ENCODE measurements at regions not wholly inside any gene's neighbourhood (a gene's known extent, or its start where the extent isn't known, plus 50 kb on each side); places are given as distances from the start of the nearest gene placed in this dataset.

DNA sequence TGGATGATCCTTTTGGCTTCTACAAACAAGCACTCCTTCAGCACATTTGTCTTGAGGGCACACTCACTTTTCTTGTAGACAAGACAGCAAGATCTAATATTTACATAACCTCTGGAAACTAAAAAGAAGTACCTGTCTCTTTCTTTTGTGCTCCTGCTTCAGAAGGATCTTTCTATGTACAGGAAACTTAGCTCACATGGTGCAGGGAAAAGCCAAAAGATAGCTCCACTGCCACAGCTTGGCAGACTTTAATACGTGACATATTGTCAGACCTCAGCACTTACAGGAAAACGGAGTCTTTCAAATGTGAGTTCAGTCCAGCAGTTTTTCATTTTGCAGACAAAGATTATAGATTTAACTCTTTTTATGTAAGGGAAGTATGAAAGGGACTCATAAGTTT is 225.5 kb upstream of the SAMSN1 start:
- Histone ChIP-seq H3K9ac (ENCODE audit: insufficient read depth in 1 of 2, low read depth in 2 of 2, low read length in 2 of 2) (no peak overlapping the region), H3K9me3 (replicated peaks; ENCODE audit: control insufficient read depth, insufficient read depth, low read depth, low read length) (peaks cover 2% of the 10 kb centered on the region), H2AFZ (ENCODE audit: low read depth, low read length) (peak overlapping the region; percentile 86), H3K9me1 (ENCODE audit: control insufficient read depth, insufficient read depth, low read length) (no peaks in the 10 kb centered on the region), H3K4me2 (ENCODE audit: insufficient read depth, low read length) (no peak overlapping the region), H3K4me1 (replicated peaks in 1 of 2; ENCODE audit: control insufficient read depth in 2 of 2, insufficient read depth in 2 of 2, low read length in 2 of 2) (peaks cover 0 to 28% of the 10 kb centered on the region in 2 experiments; a peak in 3 of 5 replicates), H3K4me3 (no peak overlapping the region), H3K79me2 (ENCODE audit: control insufficient read depth, insufficient read depth, low read length) (no peaks in the 10 kb centered on the region), H3K27ac (ENCODE audit: extremely low read depth, low read depth, low read length) (peak overlapping the region; percentile 23; the same call in 2 of the 3 replicates), H3K27me3 (ENCODE audit: control insufficient read depth in 2 of 2, insufficient read depth in 2 of 2, low read length in 2 of 2) (no peaks in the 10 kb centered on the region), H4K20me1 (replicated peaks; ENCODE audit: control insufficient read depth, insufficient read depth, low read length) (no peaks in the 10 kb centered on the region), H3K36me3 (ENCODE audit: control insufficient read depth, insufficient read depth, low read length) (no peaks in the 10 kb centered on the region)
- ChIA-PET POLR2A (interaction anchor here (1.2 to 1.8 kb wide), 2 partner anchors 9 to 158 kb away, joined by 3 to 9 read pairs; no protein-coding TSS in a partner anchor), CTCF (ENCODE audit: low intra/inter-chr PET ratio) (no interaction called here)
- intact Hi-C loops (cut with micrococcal nuclease) (loop anchor here (5.0 kb wide), 3 partner anchors 34 to 514 kb away; no protein-coding TSS in a partner anchor), in situ Hi-C loops (cut with MboI) (no loop called here)
- FAIRE-seq (no peak), ATAC-seq (peak; percentile 43), DNase-seq (ENCODE audit: extremely low read depth in 1 of 4, low spot score in 3 of 4) (no peak)
- BruUV-seq (replicated peaks), result no TSS peak
- 88% methylated on average over 2 of the region's 2 CpGs for WGBS (ENCODE audit: insufficient coverage, low coverage, missing lambda C conversion rate)
- TF ChIP-seq SUPT5H (IDR thresholded peaks at IDR 0.05), result no peak
- TF ChIP-seq, protein P1, sequence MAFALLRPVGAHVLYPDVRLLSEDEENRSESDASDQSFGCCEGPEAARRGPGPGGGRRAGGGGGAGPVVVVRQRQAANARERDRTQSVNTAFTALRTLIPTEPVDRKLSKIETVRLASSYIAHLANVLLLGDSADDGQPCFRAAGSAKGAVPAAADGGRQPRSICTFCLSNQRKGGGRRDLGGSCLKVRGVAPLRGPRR (CRISPR knock-in tag; IDR thresholded peaks at IDR 0.05), result no peak
- TF ChIP-seq PYGO2 (tag; IDR thresholded peaks at IDR 0.05), result no peak
- no peak for TF ChIP-seq ZNF778 (CRISPR knock-in tag; IDR thresholded peaks at IDR 0.05)
- no peak for TF ChIP-seq ZNF592 (IDR thresholded peaks at IDR 0.05)
- TF ChIP-seq, protein P2, sequence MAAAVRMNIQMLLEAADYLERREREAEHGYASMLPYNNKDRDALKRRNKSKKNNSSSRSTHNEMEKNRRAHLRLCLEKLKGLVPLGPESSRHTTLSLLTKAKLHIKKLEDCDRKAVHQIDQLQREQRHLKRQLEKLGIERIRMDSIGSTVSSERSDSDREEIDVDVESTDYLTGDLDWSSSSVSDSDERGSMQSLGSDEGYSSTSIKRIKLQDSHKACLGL (CRISPR knock-in tag; IDR thresholded peaks at IDR 0.05; ENCODE audit: borderline replicate concordance, poor library complexity, severe bottlenecking), result no peak
- no peak for TF ChIP-seq TCFL5 (CRISPR knock-in tag; conservative IDR thresholded peaks at IDR 0.05)
- TF ChIP-seq HNRNPK (IDR thresholded peaks at IDR 0.05; ENCODE audit: low read depth, low read length, poor library complexity, severe bottlenecking), result no peak
- no peak for TF ChIP-seq HDGF (IDR thresholded peaks at IDR 0.05)
- TF ChIP-seq, protein P3, sequence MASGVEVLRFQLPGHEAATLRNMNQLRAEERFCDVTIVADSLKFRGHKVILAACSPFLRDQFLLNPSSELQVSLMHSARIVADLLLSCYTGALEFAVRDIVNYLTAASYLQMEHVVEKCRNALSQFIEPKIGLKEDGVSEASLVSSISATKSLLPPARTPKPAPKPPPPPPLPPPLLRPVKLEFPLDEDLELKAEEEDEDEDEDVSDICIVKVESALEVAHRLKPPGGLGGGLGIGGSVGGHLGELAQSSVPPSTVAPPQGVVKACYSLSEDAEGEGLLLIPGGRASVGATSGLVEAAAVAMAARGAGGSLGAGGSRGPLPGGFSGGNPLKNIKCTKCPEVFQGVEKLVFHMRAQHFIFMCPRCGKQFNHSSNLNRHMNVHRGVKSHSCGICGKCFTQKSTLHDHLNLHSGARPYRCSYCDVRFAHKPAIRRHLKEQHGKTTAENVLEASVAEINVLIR (CRISPR knock-in tag; IDR thresholded peaks at IDR 0.05), result no peak
- TF ChIP-seq BMI1 (IDR thresholded peaks at IDR 0.05; ENCODE audit: low read length), result no peak
- TF ChIP-seq, protein P4, sequence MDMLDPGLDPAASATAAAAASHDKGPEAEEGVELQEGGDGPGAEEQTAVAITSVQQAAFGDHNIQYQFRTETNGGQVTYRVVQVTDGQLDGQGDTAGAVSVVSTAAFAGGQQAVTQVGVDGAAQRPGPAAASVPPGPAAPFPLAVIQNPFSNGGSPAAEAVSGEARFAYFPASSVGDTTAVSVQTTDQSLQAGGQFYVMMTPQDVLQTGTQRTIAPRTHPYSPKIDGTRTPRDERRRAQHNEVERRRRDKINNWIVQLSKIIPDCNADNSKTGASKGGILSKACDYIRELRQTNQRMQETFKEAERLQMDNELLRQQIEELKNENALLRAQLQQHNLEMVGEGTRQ (CRISPR knock-in tag; IDR thresholded peaks at IDR 0.05), result no peak

Measured in K562 (cell line).